Kidney capillary endothelial cell (primary cell): ENCODE measurements at regions not wholly inside any gene's neighbourhood (a gene's known extent, or its start where the extent isn't known, plus 50 kb on each side); places are given as distances from the start of the nearest gene placed in this dataset.

Source experiments
- DNase-seq: peaks from one replicate; pipeline ENCODE4 v3.0.0-alpha.2; 2018; ENCODE audit warnings: low spot score

DNA sequence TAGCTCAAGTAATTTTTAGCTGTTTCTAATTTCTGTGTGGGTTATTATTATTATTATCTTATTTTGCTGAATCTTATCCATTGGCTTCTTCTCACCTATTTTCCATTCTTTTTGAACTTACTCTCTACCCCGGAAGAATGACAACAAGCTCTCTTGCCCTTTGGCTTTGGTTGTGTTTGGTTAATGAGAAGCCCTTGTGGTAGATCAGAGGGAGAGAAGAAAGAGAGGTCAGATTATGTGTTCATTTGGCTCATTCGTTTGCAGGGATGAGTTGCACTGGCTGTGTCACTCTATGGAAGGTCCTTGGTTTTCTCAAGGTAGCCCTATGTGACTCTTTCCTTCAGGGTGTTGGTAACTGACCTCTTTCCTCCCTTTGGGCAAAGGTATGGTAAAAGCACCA lies 391.9 kb downstream of the LMO4 start:
- no peak for DNase-seq

DNA sequence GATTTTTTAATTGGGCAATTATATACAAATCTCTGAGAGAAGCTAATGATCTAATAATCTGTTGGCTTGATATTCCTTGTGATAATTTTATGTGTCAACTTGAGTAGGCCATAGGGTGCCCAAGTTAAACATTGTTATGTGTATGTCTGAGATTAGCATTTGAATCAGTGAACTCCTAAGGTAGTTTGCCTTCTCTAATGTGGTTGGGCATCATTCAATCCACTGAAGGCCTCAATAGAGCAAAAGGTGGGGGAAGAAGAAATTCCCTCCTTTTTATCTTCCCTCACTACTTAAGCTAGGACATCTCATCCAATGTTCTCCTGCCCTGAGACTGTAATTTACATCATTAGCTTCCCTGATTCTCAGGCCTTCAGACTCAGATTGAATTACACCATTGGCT lies 394.5 kb downstream of the LMO4 start:
- no peak for DNase-seq

DNA sequence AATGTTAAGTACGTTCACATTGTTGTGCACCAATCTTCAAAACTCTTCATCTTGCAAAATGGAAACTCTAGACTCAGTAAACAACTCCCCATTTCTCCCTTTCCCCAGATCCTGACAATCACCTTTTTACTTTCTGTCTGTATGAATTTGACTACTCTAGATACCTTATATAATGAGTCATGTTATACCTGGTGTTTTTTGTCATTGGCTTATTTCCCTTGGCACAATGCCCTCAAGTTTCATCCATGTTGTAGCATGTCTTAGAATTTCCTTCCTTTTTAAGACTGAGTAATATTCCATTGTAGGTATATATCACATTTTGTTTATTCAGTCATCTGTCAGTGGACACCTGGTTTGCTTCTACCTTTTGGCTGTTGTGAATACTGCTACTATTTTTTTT lies 399.5 kb downstream of the LMO4 start:
- DNase-seq = no peak

DNA sequence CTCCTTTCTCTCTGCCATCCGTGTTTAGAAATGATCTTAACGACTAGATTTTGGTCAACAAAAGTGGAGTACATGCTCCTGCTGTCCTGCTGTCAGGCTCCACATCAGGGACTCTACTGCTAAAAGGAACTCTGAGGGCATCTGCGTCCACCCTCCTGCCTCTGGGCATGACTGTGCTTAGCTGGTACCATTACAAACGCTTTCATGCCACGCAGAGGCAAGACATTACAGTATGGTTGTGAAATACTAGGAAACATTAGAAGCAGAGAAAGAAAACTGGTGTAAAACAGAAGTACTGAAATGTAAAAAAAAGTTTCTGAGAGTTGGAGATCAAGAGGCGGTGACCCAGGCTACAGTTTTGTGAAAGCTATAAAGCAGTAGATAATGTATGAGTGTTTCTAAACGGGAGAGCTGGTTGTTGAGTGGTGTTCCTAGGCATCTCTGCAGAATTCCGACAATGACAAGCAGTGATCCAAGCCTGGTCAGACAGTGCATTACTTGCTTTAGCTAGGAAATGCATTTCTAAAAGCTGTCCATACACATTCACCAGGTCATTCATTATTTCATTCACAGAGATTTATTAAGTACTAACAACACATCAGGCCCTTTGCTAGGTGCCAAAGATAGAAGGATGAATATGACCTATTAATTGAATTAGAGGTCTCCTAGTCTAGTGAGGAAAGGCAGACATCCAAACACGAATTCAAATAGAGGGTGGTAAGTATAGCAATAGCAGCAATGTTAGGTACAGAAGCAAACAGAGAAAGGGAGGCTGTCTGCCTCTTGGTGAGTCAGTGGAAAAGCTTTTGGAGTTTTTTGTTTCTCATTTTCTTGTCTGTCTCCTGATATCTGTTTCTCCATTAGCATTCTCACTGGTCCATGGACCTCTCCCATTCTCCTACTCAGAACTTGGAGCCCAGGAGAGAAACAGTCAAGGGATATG lies 401.9 kb downstream of the LMO4 start:
- no peak for DNase-seq

DNA sequence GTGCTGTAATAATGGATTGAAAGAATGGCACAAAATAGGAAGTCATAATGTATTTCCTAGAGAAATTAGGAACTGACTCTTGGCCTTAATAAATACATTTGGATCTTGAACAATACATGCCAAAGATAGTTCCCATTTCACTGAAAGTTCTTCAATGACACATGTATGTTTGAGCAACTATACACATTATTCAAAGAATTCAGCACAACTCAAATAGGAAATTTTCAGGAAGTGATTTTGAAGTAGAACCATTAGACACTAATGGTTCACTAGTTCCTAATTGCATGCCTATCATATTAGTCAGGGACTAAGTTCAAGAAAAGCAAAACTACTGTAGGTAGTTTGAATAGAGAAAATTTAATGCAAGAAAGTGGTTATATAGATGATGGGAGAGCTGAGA lies 404.7 kb downstream of the LMO4 start:
- DNase-seq = no peak

DNA sequence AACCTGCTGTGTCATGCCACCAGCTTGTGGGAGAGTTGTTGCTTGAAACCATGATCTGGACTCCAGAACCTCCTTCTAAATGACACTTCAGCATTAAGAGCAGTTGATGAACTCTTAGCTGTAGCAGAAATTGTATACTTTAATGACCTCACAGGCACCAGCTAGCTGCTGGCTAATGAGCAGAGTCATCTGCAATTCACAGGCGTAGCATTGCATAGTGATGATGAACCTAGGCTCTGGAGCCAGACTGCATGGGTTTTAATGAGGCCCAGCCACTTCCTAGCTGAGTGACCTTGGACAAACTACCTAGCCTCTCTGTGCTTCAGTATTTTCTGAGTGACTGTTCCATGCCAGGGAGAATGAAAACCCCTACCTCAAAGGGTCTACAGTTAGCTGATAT lies 407.1 kb downstream of the LMO4 start:
- DNase-seq = no peak

DNA sequence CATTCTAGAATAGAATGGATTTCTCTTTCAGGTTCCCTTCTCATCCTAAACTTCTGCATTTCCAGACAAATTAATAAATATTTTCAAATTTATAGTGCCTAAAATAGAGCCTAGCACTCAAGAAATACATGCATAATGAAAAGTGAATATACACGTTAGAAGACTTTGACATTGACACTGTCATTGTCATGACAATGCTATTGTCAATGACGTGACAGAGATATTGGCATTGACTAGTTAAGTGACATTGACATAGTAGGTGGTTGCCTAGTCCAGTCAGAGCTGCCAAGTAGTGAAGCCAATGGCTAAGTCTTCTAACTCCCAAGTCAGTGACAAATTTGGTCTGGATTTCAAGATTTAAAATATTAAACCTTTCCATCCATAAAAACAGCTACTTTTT lies 410.5 kb downstream of the LMO4 start:
- no peak for DNase-seq

DNA sequence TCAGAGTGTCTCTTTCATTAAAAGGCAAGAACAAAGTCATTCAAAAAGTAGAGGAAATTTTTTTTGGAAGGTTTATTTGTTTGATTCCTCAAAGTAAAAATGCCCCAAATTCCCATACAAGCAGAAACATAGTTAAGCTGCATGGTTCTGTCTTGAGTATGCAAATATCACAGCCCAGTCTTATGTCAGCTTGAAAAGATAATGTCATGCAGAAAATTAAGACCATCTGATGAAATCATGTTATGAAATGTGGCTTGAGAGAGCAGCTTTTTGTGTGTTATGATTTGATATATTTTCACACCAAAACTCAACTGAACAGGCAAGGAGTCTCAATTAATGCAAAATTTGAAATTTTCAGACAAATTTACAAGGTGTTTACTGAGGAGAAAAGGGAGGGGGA lies 411.0 kb downstream of the LMO4 start:
- DNase-seq = no peak

DNA sequence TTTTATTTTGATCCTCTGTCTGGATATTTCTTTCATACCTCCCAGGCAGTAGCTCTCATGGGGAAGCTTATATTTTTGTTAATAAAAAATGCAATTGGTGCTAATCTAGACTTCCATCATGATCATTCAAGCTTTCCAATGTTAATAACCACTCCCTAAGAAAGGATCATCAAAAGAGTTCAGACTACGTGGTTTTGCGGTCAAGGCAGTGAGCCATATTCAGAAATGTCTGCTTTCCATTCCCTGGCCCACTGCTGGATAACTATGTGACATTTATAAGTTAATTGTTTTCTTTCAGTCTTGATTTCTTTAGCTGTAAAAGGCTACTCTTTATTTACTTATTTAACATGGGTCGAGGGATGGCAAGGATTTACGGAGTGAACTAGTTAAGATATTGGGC lies 414.6 kb downstream of the LMO4 start:
- DNase-seq = no peak

DNA sequence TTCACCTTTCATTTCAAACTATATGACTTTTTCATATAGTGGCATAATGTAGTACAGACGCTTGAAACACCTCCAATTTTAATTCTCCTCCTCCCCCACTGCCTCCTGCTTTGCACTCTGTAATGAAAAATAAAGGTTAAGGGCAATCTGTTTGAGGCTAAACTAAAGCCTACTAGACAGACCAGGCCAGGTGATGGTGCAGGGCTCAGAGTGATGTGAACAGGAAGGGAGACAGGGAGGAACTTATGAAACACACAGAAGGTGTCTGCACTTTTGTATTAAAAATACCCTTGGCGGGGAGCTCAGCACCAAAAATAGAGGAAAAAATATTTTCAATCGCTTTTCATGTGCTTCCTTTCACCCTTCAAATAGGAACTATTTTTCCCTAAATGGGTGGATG lies 415.4 kb downstream of the LMO4 start:
- no peak for DNase-seq

DNA sequence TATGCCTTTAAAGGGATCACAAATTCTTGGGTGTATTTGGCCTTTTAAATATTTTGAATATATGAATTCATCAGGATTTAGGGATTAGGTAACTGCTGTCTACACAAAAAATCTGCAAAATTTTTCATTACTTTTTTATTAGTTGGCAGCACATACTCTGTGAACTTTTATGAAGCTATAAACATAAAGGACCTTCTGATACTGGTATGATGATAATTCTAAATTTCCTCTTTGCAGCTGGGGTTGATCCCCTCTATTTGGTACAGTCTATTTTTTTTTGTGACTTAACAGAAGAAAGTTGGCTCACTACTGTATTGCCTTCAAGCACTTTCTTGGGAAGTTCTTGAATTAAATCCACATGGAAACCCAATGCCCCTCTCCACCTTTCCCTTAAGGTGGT lies 416.1 kb downstream of the LMO4 start:
- no peak for DNase-seq

DNA sequence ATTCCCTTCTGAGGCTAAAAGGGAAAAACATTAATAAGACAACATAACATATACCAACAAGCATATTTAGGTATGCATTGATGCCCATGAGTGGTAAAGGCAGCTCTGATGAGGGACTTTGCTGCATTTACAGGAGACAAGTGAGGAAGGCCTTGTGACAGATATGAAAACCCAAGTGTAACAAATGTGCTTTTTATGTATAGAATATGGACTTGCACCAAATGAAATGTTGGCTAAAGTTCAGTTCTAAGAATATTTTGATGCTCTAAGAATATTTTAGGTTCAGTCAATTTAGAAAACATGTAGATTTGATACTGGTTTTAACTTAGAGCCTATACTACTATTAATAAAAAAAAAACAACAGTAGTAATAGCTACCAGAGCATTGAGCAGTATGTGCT lies 424.7 kb downstream of the LMO4 start:
- DNase-seq = no peak

DNA sequence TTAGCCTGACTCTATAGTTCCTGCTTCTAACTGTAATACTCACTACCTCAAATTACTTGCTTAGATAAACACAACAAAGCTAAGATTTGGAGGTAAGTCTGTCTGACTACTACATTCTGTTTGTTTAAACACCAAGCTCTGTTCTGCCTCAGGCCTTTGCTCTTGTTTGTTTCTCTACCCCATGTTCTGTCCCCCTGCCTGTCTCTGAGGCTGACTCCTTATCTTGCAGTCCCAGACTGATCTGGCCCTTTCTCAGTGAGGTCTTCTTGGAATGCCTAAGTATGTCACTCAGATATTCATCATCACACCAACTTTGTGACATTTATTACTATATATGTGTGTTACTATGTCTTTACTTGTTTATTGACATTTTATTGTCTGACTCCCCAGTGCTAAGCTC lies 425.5 kb downstream of the LMO4 start:
- DNase-seq = no peak

DNA sequence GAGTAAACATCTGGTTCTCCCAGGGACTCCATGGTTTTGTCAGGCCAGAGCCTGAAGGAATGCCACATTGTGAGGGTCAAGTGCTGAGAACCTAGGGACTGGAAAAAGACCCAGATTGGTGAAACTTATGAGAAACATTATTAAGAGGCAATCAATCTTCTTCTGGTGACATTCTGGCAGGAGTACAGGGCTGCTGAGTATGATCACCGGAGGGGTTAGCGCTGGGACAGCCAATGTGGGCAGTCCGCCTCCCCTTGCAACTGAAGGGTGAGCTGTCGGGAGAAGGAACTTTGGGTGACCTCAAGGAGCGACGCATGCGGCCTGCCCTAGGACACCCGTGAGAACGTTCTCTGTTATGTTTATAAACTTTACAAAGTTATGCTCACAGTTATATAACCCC lies 429.0 kb downstream of the LMO4 start:
- no peak for DNase-seq

DNA sequence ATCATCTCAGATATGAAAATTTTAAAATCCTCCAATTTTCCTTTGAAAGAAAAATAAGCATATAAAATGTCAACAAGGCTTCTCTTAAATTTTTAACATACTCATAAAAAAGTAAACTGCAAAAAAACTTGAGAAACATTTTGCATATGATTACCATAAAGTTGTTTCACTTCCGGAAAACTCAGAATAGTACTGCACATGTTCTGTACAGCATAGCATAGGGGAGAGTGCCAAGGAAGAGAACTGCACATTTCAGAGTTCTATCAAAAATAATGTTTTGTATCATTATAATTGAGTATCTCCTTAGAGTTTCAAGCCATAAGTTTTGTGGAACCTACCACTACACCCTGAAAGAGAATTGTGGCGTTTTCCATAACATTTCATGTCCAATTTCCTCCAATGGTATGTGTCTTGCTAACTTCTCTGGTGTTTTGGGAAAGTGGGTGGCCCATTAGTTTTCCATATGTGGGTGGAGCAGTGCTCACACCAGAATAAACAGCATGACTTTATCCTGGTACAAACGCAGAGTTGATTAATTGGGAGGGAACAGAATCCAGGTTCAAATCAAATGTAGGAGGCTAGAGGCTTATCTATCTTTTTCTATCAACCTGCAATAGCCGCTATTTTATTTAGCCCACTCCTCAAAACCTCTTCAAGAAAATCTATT lies 430.9 kb downstream of the LMO4 start:
- DNase-seq = no peak

DNA sequence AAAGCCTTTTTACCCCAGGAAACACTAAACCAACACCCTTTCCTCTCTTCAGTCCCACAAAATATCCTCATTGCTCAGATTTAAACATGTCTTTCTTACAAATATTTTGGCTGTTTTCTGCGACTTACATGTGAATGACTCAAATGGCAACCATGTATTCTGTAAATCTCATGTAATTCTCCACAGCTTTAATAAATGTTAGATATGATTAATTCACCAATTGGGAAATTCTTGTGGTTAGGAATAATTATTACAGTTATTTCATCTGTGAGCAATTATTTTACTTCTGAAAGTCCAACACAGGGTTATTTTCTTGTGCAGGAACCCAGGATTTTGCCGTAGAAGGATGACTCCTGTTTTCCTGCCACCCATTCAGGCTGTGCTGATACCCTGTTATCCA lies 431.5 kb downstream of the LMO4 start:
- no peak for DNase-seq

DNA sequence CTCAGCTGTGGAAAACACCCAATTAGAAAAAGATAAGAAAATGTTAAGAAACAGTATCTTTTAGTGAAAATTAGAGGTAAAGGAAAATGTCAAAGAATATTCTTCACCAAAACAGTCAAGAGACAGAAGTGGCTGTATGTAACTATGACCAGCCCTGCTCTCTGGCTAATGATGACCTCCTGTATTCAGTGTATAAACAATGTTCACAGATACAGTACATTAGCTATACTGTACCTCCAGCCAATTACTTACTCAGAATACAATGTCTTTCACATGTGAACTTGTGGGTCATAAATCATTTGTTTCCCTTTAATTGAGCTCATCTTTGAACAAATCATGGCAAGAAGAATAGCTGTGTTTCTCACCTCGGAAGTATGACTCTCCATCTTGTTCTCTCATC lies 432.0 kb downstream of the LMO4 start:
- DNase-seq = no peak

DNA sequence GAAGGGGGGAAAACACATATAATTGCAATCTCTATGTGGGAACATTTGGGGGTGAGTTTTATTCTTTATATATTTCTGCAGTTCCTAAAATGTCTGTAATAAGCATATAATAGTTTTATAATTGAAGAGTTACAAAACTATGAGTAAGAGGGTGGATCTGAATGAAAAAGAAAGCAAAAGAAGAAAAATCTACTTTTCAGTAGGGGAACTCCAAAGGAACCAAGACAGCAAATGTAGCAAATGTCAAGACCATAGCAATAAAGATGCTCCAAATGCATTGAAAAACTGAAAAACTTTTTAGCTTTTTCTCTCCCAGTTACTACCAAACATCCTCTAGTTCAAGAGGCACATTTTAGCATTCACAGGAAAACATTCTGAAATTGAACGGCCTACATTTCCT lies 434.8 kb downstream of the LMO4 start:
- no peak for DNase-seq

DNA sequence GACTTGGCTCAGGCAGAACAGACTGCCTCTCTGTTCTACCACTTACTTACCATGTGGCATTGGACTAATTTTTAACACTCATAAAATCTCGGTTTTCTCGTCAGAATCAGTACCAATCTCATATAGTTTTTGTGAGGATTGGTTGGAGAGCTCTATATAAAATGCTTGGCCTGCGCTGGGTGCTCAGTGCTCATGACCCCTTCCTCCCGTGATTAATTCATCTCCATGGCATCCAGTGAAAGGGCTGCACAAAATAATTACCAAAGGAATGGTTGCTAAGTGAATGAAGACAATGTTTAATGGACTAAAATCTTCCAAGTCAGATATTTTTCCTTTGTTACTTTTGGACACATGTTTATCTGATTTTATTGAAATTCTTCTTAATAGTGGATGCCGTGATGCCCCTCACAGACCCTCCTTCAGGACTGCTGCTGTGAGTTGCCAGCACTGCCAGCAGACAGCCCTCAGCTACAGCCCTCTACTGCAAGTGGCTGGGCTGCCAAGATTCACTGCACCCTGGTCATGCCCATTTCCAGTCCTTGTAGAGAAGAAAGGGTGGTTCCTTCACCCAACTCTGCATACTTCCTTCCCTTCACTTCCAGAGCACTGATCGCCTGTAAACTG lies 436.5 kb downstream of the LMO4 start:
- no peak for DNase-seq

DNA sequence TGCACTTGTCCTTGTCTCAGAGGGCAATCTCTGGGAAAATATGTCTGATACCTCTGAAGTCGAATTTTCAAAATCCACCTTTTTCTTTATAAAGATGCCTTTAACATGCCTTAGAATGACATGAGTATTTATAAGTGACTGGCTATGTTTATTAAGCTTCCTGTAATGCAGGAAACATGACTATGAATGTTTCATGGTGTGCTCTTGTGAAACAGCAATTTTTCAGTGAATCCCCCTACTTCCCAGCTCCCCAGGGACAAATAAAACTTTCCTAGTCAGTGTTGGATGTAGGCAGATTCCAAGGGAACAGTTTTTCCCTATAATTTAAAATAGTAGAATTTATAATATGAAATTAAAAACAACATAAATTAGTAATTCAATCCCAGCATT lies 437.0 kb downstream of the LMO4 start:
- peak; percentile 68 for DNase-seq

DNA sequence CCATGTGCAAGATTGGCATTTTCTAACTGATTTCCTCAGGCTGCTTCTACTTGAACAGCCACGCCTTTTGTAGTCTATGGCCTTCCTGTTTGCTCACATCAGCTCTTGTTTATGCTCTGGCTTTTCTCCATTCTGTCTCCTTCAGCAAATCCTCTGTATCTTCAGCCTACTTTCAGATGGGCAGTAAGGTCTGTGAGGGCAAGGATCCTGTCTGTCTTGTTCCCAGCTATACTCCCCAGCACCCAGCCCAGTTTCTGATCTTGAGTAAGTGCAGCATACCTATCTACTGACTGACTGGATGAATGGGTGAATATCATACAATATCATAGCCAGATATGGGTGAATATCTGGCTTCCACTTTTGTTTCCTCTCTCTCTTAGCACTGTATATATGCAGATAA lies 438.1 kb downstream of the LMO4 start:
- no peak for DNase-seq

DNA sequence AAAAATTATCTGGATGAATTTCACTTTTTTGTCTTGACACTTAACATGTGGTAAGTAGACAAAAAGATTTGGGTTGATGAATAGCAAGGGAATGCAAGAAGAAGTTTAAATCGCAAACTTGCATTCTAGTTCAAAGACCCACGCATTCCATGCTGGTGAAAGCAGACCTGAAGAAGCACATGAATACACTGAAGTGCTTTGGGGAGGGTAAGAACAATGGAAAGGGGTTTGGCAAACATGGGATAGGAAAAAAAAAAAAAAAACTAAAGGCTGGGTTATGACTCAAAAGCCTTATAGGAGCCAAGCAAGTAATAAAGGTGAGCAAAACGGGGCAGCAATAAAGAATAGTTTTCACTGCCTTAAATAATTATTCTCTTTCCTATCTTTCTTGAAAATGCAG lies 450.2 kb downstream of the LMO4 start:
- DNase-seq = no peak

DNA sequence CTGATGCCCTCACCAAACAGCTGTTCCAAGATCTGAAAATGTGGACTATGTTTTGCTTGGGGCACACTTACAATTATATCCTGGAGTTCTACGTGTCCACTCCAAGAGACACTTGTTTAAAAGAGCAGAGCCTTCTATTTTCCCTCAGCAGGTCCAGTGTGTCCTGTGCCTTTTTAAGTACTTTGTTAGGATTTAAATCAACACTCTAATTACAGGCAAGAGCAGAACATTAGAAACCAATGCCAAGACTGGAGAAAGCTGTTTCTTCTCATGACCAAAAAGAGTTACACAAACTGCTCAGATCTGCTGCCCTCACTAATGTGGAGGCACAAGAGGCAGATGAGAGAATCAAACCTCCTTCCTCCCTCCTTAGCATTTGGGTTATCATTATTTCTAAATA lies 452.9 kb downstream of the LMO4 start:
- DNase-seq = no peak
